ENCODE measurements at regions not wholly inside any gene's neighbourhood (a gene's known extent, or its start where the extent isn't known, plus 50 kb on each side); places are given as distances from the start of the nearest gene placed in this dataset.

DNA sequence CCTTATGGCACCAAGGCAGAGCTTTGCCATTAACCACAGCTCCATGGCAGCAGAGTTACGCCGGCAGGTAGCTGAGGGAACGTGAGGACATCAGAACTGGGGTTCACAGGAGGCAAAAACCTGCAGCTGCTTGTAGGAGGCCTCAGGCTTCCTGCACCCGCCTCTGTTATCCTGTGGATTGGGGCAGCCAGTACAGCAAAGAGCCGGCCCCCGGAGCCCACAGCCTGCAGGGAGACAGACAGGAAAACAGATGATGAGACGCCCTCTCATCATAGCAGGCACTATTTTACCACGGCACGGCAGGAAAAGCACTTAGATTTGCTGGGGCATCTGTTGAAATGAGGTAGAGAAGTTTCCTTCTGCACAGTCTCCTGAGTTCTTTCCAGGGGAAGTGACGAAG is 870.3 kb downstream of the TBC1D22A start:
- TF ChIP-seq, protein P1, sequence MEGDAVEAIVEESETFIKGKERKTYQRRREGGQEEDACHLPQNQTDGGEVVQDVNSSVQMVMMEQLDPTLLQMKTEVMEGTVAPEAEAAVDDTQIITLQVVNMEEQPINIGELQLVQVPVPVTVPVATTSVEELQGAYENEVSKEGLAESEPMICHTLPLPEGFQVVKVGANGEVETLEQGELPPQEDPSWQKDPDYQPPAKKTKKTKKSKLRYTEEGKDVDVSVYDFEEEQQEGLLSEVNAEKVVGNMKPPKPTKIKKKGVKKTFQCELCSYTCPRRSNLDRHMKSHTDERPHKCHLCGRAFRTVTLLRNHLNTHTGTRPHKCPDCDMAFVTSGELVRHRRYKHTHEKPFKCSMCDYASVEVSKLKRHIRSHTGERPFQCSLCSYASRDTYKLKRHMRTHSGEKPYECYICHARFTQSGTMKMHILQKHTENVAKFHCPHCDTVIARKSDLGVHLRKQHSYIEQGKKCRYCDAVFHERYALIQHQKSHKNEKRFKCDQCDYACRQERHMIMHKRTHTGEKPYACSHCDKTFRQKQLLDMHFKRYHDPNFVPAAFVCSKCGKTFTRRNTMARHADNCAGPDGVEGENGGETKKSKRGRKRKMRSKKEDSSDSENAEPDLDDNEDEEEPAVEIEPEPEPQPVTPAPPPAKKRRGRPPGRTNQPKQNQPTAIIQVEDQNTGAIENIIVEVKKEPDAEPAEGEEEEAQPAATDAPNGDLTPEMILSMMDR (IDR thresholded peaks at IDR 0.05; ENCODE audit: low read depth, low read length, poor library complexity, severe bottlenecking), result no peak
- TF ChIP-seq EZH2phosphoT487 (IDR thresholded peaks at IDR 0.05; ENCODE audit: borderline replicate concordance, low read length), result no peak
